Endothelial cell (in vitro differentiated cells): ENCODE measurements at regions not wholly inside any gene's neighbourhood (a gene's known extent, or its start where the extent isn't known, plus 50 kb on each side); places are given as distances from the start of the nearest gene placed in this dataset.

Experiments
- DNase-seq: peaks from one replicate; pipeline ENCODE4 v3.0.0; 2021; ENCODE audit warnings: low spot score
- H3K27ac Mint-ChIP-seq: one replicate; pipeline ENCODE4 v1.8.0; 2021; ENCODE audit warnings: mixed read lengths, inconsistent platforms; ENCODE audit not compliant: unreplicated experiment
- H3K27me3 Mint-ChIP-seq: one replicate; pipeline ENCODE4 v1.8.0; 2021; ENCODE audit warnings: mild to moderate bottlenecking, moderate library complexity, mixed read lengths, inconsistent platforms; ENCODE audit not compliant: unreplicated experiment
- H3K36me3 Mint-ChIP-seq: one replicate; pipeline ENCODE4 v1.8.0; 2021; ENCODE audit warnings: mild to moderate bottlenecking, low read depth, mixed read lengths, inconsistent platforms; ENCODE audit not compliant: unreplicated experiment
- H3K4me1 Mint-ChIP-seq: one replicate; pipeline ENCODE4 v1.8.0; 2021; ENCODE audit warnings: mild to moderate bottlenecking, mixed read lengths, inconsistent platforms; ENCODE audit not compliant: unreplicated experiment
- H3K4me3 Mint-ChIP-seq: one replicate; pipeline ENCODE4 v1.8.0; 2021; ENCODE audit warnings: mild to moderate bottlenecking, mixed read lengths, inconsistent platforms; ENCODE audit not compliant: unreplicated experiment
- H3K9me3 Mint-ChIP-seq: one replicate; pipeline ENCODE4 v1.8.0; 2021; ENCODE audit warnings: mixed read lengths, inconsistent platforms; ENCODE audit not compliant: unreplicated experiment
- CTCF ChIP-seq: fragments of 200-600 bp; sonication (generic); IDR thresholded peaks from one replicate; pipeline ENCODE4 v1.5.0; 2021; ENCODE audit warnings: antibody characterized with exemption; ENCODE audit not compliant: unreplicated experiment

DNA sequence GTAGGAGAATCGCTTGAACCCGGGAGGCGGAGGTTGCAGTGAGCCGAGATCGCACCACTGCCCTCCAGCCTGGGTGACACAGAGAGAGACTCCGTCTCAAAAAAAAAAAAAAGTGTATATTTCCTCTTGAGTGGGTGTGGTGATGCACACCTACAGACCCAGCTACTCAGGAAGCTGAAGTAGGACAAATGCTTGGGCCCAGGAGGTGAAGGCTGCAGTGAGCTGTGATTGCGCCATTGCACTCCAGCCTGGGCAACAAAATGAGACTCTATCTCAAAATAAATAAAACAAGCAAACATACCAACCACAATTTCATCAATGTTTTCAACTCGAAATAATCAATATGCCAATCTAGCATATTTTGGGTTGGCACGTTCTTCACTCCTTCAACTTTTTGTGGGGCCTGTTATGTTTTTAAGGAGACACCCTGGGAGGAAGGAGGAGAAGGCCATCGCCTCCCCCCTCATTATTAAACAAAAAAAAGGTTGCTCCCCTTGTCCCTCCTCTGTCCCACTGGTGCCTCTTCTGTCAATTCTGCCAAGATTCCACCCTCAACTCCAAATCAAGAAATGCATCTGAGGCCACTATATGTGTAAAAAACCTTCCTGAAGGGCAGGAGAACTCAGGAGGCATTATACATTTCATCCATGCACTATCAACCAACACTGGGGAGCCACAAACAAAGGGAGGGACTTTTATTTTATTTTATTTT lies 52.4 kb upstream of the ATF7IP2 start:
- TF ChIP-seq CTCF = no peak
- no peaks in the 10 kb centered on the region for H3K27me3 Mint-ChIP-seq
- no peaks in the 10 kb centered on the region for H3K4me1 Mint-ChIP-seq
- no peak overlapping the region for H3K4me3 Mint-ChIP-seq
- DNase-seq = no peak
- H3K27ac Mint-ChIP-seq = no peak overlapping the region
- no peaks in the 10 kb centered on the region for H3K9me3 Mint-ChIP-seq
- H3K36me3 Mint-ChIP-seq = no peaks in the 10 kb centered on the region

GRCh38 chr16:10335681-10336080 lies 50.2 kb upstream of the ATF7IP2 start:
- peaks cover 5% of the 10 kb centered on the region for H3K9me3 Mint-ChIP-seq
- no peaks in the 10 kb centered on the region for H3K36me3 Mint-ChIP-seq

More at GRCh38 chr16:10335681-10336080, 50.2 kb upstream of the ATF7IP2 start:
- no peaks in the 10 kb centered on the region for H3K27me3 Mint-ChIP-seq
- no peak for DNase-seq
- H3K4me3 Mint-ChIP-seq = no peak overlapping the region
- no peak overlapping the region for H3K27ac Mint-ChIP-seq
- no peaks in the 10 kb centered on the region for H3K4me1 Mint-ChIP-seq
- TF ChIP-seq CTCF = no peak
